Hematopoietic multipotent progenitor cell treated with erythropoietin and hydrocortisone succinate and interleukin-3 and kit ligand, for 6 days (in vitro differentiated cells): ENCODE measurements at regions not wholly inside any gene's neighbourhood (a gene's known extent, or its start where the extent isn't known, plus 50 kb on each side); places are given as distances from the start of the nearest gene placed in this dataset.
"Not testable (repeated sequence)": the region's sequence is repeated elsewhere in the genome, so short reads cannot be mapped to it uniquely, and the experiment has no call there.

Experiments used
- DNase-seq: peaks from one replicate; pipeline ENCODE4 v3.0.0-alpha.2; 2015

- no peak for DNase-seq
Observed at GRCh38 chr2:208608122-208608835, 201.7 kb downstream of the PTH2R start.

- DNase-seq, result no peak
Observed at GRCh38 chr2:208609166-208609804, 202.7 kb downstream of the PTH2R start.

GRCh38 chr2:208615675-208616074 is 209.1 kb downstream of the PTH2R start:
- peak; percentile 64 for DNase-seq

- DNase-seq, result no peak
Observed at GRCh38 chr2:208618220-208618619, 211.6 kb downstream of the PTH2R start.

GRCh38 chr2:208619993-208620392 is 213.4 kb downstream of the PTH2R start:
- DNase-seq, result no peak

- DNase-seq, result no peak
Observed at GRCh38 chr2:208620487-208620978, 213.9 kb downstream of the PTH2R start.

GRCh38 chr2:208627110-208627884 is 220.7 kb downstream of the PTH2R start:
- DNase-seq, result peak; percentile 54

GRCh38 chr2:208627916-208628315 is 221.3 kb downstream of the PTH2R start:
- peak; percentile 50 for DNase-seq

- peak; percentile 67 for DNase-seq
Observed at GRCh38 chr2:208638059-208638458, 231.5 kb downstream of the PTH2R start.

GRCh38 chr2:208642125-208642779 is 235.7 kb downstream of the PTH2R start:
- DNase-seq, result no peak

GRCh38 chr2:208643145-208643544 is 236.6 kb downstream of the PTH2R start:
- DNase-seq, result no peak

GRCh38 chr2:208645226-208645625 is 238.6 kb downstream of the PTH2R start:
- DNase-seq, result no peak

GRCh38 chr2:208648368-208648767 is 241.8 kb downstream of the PTH2R start:
- no peak for DNase-seq

GRCh38 chr2:208653383-208653782 is 246.8 kb downstream of the PTH2R start:
- DNase-seq, result no peak

GRCh38 chr2:208654056-208654455 is 247.5 kb downstream of the PTH2R start:
- no peak for DNase-seq

GRCh38 chr2:208657468-208657867 is 250.9 kb downstream of the PTH2R start:
- peak; percentile 13 for DNase-seq

- DNase-seq, result no peak
Observed at GRCh38 chr2:208669394-208669793, 262.8 kb downstream of the PTH2R start.

- no peak for DNase-seq
Observed at GRCh38 chr2:208671284-208671683, 264.7 kb downstream of the PTH2R start.

- DNase-seq, result no peak
Observed at GRCh38 chr2:208671886-208672680, 265.5 kb downstream of the PTH2R start.

GRCh38 chr2:208673631-208674030 is 267.0 kb downstream of the PTH2R start:
- DNase-seq, result no peak

GRCh38 chr2:208674919-208675318 is 268.3 kb downstream of the PTH2R start:
- DNase-seq, result no peak

GRCh38 chr2:208685929-208686328 is 279.3 kb downstream of the PTH2R start:
- DNase-seq, result not testable (repeated sequence)
